ENCODE measurements at regions not wholly inside any gene's neighbourhood (a gene's known extent, or its start where the extent isn't known, plus 50 kb on each side); places are given as distances from the start of the nearest gene placed in this dataset.
"Not testable (repeated sequence)": the region's sequence is repeated elsewhere in the genome, so short reads cannot be mapped to it uniquely, and the experiment has no call there.

GRCh38 chr13:79989217-79989661 is 351.7 kb downstream of the SPRY2 start:
- TF ChIP-seq CTCF (conservative IDR thresholded peaks at IDR 0.05) (no peak), ZFX (IDR thresholded peaks at IDR 0.05) (no peak)
- H3K27ac ChIP-seq = no peak overlapping the region

- TF ChIP-seq ZFX (IDR thresholded peaks at IDR 0.05) = no peak
- no peak for TF ChIP-seq CTCF (conservative IDR thresholded peaks at IDR 0.05)
- no peak overlapping the region for H3K27ac ChIP-seq
Observed at GRCh38 chr13:79988573-79988972, 352.4 kb downstream of the SPRY2 start.

GRCh38 chr13:79987761-79988160 is 353.2 kb downstream of the SPRY2 start:
- no peak for TF ChIP-seq ZFX (IDR thresholded peaks at IDR 0.05)
- TF ChIP-seq CTCF (conservative IDR thresholded peaks at IDR 0.05) = no peak
- no peak overlapping the region for H3K27ac ChIP-seq

- H3K27ac ChIP-seq = no peak overlapping the region
- TF ChIP-seq CTCF (conservative IDR thresholded peaks at IDR 0.05) (no peak), ZFX (IDR thresholded peaks at IDR 0.05) (no peak)
Observed at GRCh38 chr13:79987323-79987722, 353.6 kb downstream of the SPRY2 start.

GRCh38 chr13:79986890-79987289 is 354.0 kb downstream of the SPRY2 start:
- H3K27ac ChIP-seq = no peak overlapping the region
- TF ChIP-seq ZFX (IDR thresholded peaks at IDR 0.05) = no peak
- TF ChIP-seq CTCF (conservative IDR thresholded peaks at IDR 0.05) = no peak

GRCh38 chr13:79974935-79975650 is 365.8 kb downstream of the SPRY2 start:
- H3K27ac ChIP-seq = not testable (repeated sequence)

- TF ChIP-seq CTCF (conservative IDR thresholded peaks at IDR 0.05) (peak; percentile 75), ZFX (IDR thresholded peaks at IDR 0.05) (no peak)
- H3K27ac ChIP-seq = no peak overlapping the region
Observed at GRCh38 chr13:79973533-79973963, 367.4 kb downstream of the SPRY2 start.

GRCh38 chr13:79972066-79972569 is 368.8 kb downstream of the SPRY2 start:
- TF ChIP-seq CTCF (conservative IDR thresholded peaks at IDR 0.05) (no peak), ZFX (IDR thresholded peaks at IDR 0.05) (no peak)
- H3K27ac ChIP-seq = no peak overlapping the region
